Activated CD8-positive, alpha-beta memory T cell treated with anti-CD3 and anti-CD28 coated beads for 36 hours (primary cell): ENCODE measurements at regions not wholly inside any gene's neighbourhood (a gene's known extent, or its start where the extent isn't known, plus 50 kb on each side); places are given as distances from the start of the nearest gene placed in this dataset.

Source experiments
- CTCF ChIA-PET: fragments of 350-600 bp; sonication (Branson Sonifier 250); formaldehyde crosslinking; loops from one replicate; lab custom pipeline; 2021; ENCODE audit warnings: antibody characterized with exemption; lab: Charles Lee
- POLR2A ChIA-PET: fragments of 350-600 bp; sonication (Branson Sonifier 250); formaldehyde crosslinking; loops from one replicate; lab custom pipeline; 2021; ENCODE audit warnings: antibody characterized with exemption; lab: Charles Lee

GRCh38 chr2:6031200-6031867 lies 339.1 kb downstream of the SOX11 start:
- CTCF ChIA-PET, result no interaction called here
- POLR2A ChIA-PET, result no interaction called here

- POLR2A ChIA-PET, result no interaction called here
- CTCF ChIA-PET, result no interaction called here
Measured at GRCh38 chr2:6036211-6036610, 344.0 kb downstream of the SOX11 start.

- CTCF ChIA-PET, result no interaction called here
Measured at GRCh38 chr2:6043238-6043637, 351.1 kb downstream of the SOX11 start.

GRCh38 chr2:6052649-6053048 lies 360.5 kb downstream of the SOX11 start:
- ChIA-PET POLR2A (no interaction called here), CTCF (no interaction called here)

More at GRCh38 chr2:6043238-6043637, 351.1 kb downstream of the SOX11 start:
- POLR2A ChIA-PET, result no interaction called here

GRCh38 chr2:6053743-6054142 lies 361.6 kb downstream of the SOX11 start:
- POLR2A ChIA-PET, result no interaction called here
- CTCF ChIA-PET, result no interaction called here

- CTCF ChIA-PET, result no interaction called here
- POLR2A ChIA-PET, result no interaction called here
Measured at GRCh38 chr2:6054161-6054671, 362.0 kb downstream of the SOX11 start.

GRCh38 chr2:6060992-6061663 lies 368.9 kb downstream of the SOX11 start:
- CTCF ChIA-PET, result no interaction called here

GRCh38 chr2:6064757-6065156 lies 372.6 kb downstream of the SOX11 start:
- ChIA-PET POLR2A (no interaction called here), CTCF (no interaction called here)

More at GRCh38 chr2:6060992-6061663, 368.9 kb downstream of the SOX11 start:
- POLR2A ChIA-PET, result no interaction called here

- ChIA-PET CTCF (no interaction called here), POLR2A (no interaction called here)
Measured at GRCh38 chr2:6065703-6066102, 373.5 kb downstream of the SOX11 start.

GRCh38 chr2:6067089-6067488 lies 374.9 kb downstream of the SOX11 start:
- CTCF ChIA-PET, result no interaction called here
- POLR2A ChIA-PET, result no interaction called here

GRCh38 chr2:6067806-6068205 lies 375.6 kb downstream of the SOX11 start:
- CTCF ChIA-PET, result no interaction called here
- POLR2A ChIA-PET, result no interaction called here

- ChIA-PET POLR2A (no interaction called here), CTCF (no interaction called here)
Measured at GRCh38 chr2:6068429-6068828, 376.2 kb downstream of the SOX11 start.

GRCh38 chr2:6069381-6069780 lies 377.2 kb downstream of the SOX11 start:
- ChIA-PET POLR2A (no interaction called here), CTCF (no interaction called here)

- POLR2A ChIA-PET, result no interaction called here
- CTCF ChIA-PET, result no interaction called here
Measured at GRCh38 chr2:6071519-6071918, 379.3 kb downstream of the SOX11 start.

- CTCF ChIA-PET, result no interaction called here
- POLR2A ChIA-PET, result no interaction called here
Measured at GRCh38 chr2:6072276-6072675, 380.1 kb downstream of the SOX11 start.

GRCh38 chr2:6072768-6073167 lies 380.6 kb downstream of the SOX11 start:
- CTCF ChIA-PET, result no interaction called here
- POLR2A ChIA-PET, result no interaction called here

- ChIA-PET POLR2A (no interaction called here), CTCF (no interaction called here)
Measured at GRCh38 chr2:6073191-6074088, 381.3 kb downstream of the SOX11 start.

GRCh38 chr2:6074089-6074643 lies 382.0 kb downstream of the SOX11 start:
- CTCF ChIA-PET, result no interaction called here
- POLR2A ChIA-PET, result no interaction called here

- ChIA-PET CTCF (no interaction called here), POLR2A (no interaction called here)
Measured at GRCh38 chr2:6077585-6077984, 385.4 kb downstream of the SOX11 start.

GRCh38 chr2:6078414-6078813 lies 386.2 kb downstream of the SOX11 start:
- ChIA-PET CTCF (no interaction called here), POLR2A (no interaction called here)
